RWPE1 (cell line): ENCODE measurements at regions not wholly inside any gene's neighbourhood (a gene's known extent, or its start where the extent isn't known, plus 50 kb on each side); places are given as distances from the start of the nearest gene placed in this dataset.

Experiments
- CTCF ChIA-PET: fragments of 350-600 bp; sonication (Branson Sonifier 250); formaldehyde crosslinking; extraction: SDS; loops from one replicate; lab custom pipeline; 2021; lab: Yijun Ruan, JAX
- POLR2A ChIA-PET: fragments of 400-600 bp; formaldehyde crosslinking; extraction: SDS; loops from one replicate; lab custom pipeline; 2020; ENCODE audit warnings: antibody characterized with exemption; ENCODE audit not compliant: low non-redundant PET; lab: Yijun Ruan, JAX
- DNase-seq: peaks from one replicate; pipeline ENCODE4 v3.0.0; 2012; ENCODE audit warnings: low spot score
- H3K27ac ChIP-seq: fragments of 450-650 bp; 2 replicates; pipeline ENCODE4 v1.5.1; 2017
- CTCF ChIP-seq: fragments of 450-650 bp; conservative IDR thresholded peaks from 2 replicates; pipeline ENCODE4 v1.5.1; 2017; ENCODE audit warnings: low read depth, mild to moderate bottlenecking

GRCh38 chr6:8785223-8785622 lies 349.9 kb upstream of the SLC35B3 start:
- DNase-seq: no peak
- POLR2A ChIA-PET: no interaction called here
- CTCF ChIA-PET: no interaction called here
- TF ChIP-seq CTCF: no peak
- no peak overlapping the region for H3K27ac ChIP-seq

GRCh38 chr6:8783191-8783590 lies 347.8 kb upstream of the SLC35B3 start:
- no peak for DNase-seq
- POLR2A ChIA-PET: no interaction called here
- CTCF ChIA-PET: interaction anchor here (0.6 kb wide), 1 partner anchor 284 kb away, joined by 3 read pairs; no protein-coding TSS in a partner anchor
- no peak overlapping the region for H3K27ac ChIP-seq
- no peak for TF ChIP-seq CTCF

- DNase-seq: no peak
- H3K27ac ChIP-seq: no peak overlapping the region
- ChIA-PET POLR2A (no interaction called here), CTCF (no interaction called here)
- TF ChIP-seq CTCF: no peak
Measured at GRCh38 chr6:8780653-8781052, 345.3 kb upstream of the SLC35B3 start.

- POLR2A ChIA-PET: interaction anchor here (0.6 kb wide), 1 partner anchor 30 kb away, joined by 3 read pairs; no protein-coding TSS in a partner anchor
- no peak overlapping the region for H3K27ac ChIP-seq
- no peak for DNase-seq
- CTCF ChIA-PET: interaction anchor here (0.5 to 0.6 kb wide), 2 partner anchors 112 to 238 kb away, joined by 3 read pairs; no protein-coding TSS in a partner anchor
- TF ChIP-seq CTCF: no peak
Measured at GRCh38 chr6:8764733-8765132, 329.4 kb upstream of the SLC35B3 start.

GRCh38 chr6:8760951-8761350 lies 325.6 kb upstream of the SLC35B3 start:
- CTCF ChIA-PET: no interaction called here
- DNase-seq: no peak
- no peak for TF ChIP-seq CTCF
- POLR2A ChIA-PET: no interaction called here
- H3K27ac ChIP-seq: no peak overlapping the region

- no peak for TF ChIP-seq CTCF
- H3K27ac ChIP-seq: no peak overlapping the region
- no peak for DNase-seq
- POLR2A ChIA-PET: no interaction called here
- CTCF ChIA-PET: no interaction called here
Measured at GRCh38 chr6:8758412-8758811, 323.1 kb upstream of the SLC35B3 start.
